Pancreas (tissue), 10 donors: ENCODE measurements at regions not wholly inside any gene's neighbourhood (a gene's known extent, or its start where the extent isn't known, plus 50 kb on each side); places are given as distances from the start of the nearest gene placed in this dataset.

Source experiments
- ATAC-seq, 4 donors: fragments of 200-7000 bp; cut with Tn5 transposase; one replicate each; pipeline versions ENCODE4 v1.8.0 to v1.9.1; 2020; ENCODE audit warnings: mild to moderate bottlenecking in 4 of 4, moderate library complexity in 4 of 4
- DNase-seq, 6 donors: peaks; one replicate each; pipeline ENCODE4 v3.0.0-alpha.2; 2020
- FAIRE-seq: peaks from 2 replicates; lab custom pipeline; 2012; peaks lifted over from hg19 to GRCh38; lab: Jason Lieb, UNC
- H3K27ac ChIP-seq, 4 donors: fragments of 200-600 bp; sonication (generic); 1 replicate in 3 of 4; 2 replicates in 1 of 4; pipeline versions ENCODE4 v1.5.0 to v1.8.0; 2020
- H3K27me3 ChIP-seq, 4 donors: fragments of 200-600 bp; one replicate each; pipeline ENCODE4 v1.8.0; 2021
- H3K36me3 ChIP-seq, 3 donors: fragments of 200-600 bp; sonication (generic) in 1 of 3; one replicate each; pipeline versions ENCODE4 v1.5.0 to v1.8.0; 2020 to 2021
- H3K4me1 ChIP-seq, 3 donors: fragments of 200-600 bp; one replicate each; pipeline ENCODE4 v1.8.0; 2021
- H3K4me3 ChIP-seq, 4 donors: fragments of 200-600 bp; sonication (generic) in 2 of 4; one replicate each; pipeline versions ENCODE4 v1.5.0 to v1.8.0; 2020 to 2021
- H3K9me3 ChIP-seq, 4 donors: fragments of 200-600 bp; one replicate each; pipeline ENCODE4 v1.8.0; 2021
- WGBS, 2 donors: extraction: QIAGEN DNeasy Blood & Tissue Kit; methylation state at CpG; one replicate each; pipeline ENCODE4 v1.1.7; 2013; 5-methylcytosine and 5-hydroxymethylcytosine counted together
- intact Hi-C, 3 donors: fragments of 100-400 bp; cut with DNase I; formaldehyde crosslinking; loops; one replicate each; pipeline versions ENCODE4 v1.11.1 to v1.14.2; 2022
- TF ChIP-seq, protein P1 (sequence below), 4 donors: fragments of 200-600 bp; sonication (generic) in 3 of 4; IDR thresholded peaks; one replicate each; pipeline versions ENCODE4 v1.5.0 to v1.8.0; 2021; ENCODE audit warnings: antibody characterized with exemption in 4 of 4
- donor health status: healthy with polysubstance abuse.
- donor health status: DM: no; HTN: no; CAD: no; lungs with moderate emphysema.
- donor health status: DM: no; HTN: no; CAD: no.
- donor health status: control.
- donor health status: control.
- donor health status: Bipolar disorder and iron deficiency.
- donor health status: DM: yes; HTN: yes; CAD: no.
- donor health status: DM: no; HTN: no; CAD: no.
- donor health status: DM: no; HTN: no; CAD: no.
- donor health status: DM: yes; HTN: yes; CAD: no.

DNA sequence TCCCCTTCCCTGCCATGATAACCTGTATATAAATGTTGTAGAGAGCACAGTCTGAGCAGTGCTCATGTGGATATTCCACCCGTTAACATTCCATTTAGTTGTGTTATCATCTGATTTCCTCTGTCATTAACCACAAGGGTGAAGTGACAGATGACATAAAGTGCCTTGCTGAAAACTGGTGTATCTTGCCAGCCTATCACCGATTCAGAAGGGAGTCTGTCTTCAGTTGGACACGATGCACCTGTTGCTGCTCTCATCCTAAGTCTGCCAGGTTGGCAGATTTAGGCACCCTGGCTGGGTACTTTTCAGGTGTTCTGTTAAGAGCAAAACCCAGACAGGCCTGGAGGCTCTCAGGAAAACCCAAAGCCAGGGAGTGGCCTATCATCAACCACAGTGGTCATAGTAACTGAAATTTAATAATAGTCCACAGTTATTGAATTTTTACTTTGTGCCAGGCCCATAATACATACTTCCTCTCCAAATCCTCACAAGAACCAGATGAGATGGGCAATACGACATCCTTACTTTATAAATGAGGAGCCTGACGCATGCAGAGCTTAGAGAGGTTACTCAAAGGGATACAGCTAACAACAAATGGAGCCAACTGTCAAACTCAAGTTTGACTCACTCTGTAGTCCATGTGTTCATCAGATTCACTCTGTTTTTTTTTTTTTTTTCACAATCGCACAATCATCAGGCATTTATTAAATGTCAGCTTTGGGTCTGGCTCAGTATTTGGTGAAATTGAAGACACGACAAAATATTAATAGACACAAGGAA is 100.7 kb upstream of the SPRY4 start:
- Histone ChIP-seq H3K27me3 (no peaks in the 10 kb centered on the region), H3K27ac (no peak overlapping the region), H3K9me3 (no peaks in the 10 kb centered on the region), H3K4me1 (no peaks in the 10 kb centered on the region), H3K4me3 (no peak overlapping the region), H3K36me3 (no peaks in the 10 kb centered on the region)
- ATAC-seq (no peak), DNase-seq (no peak), FAIRE-seq (no peak)
- TF ChIP-seq, protein P1, sequence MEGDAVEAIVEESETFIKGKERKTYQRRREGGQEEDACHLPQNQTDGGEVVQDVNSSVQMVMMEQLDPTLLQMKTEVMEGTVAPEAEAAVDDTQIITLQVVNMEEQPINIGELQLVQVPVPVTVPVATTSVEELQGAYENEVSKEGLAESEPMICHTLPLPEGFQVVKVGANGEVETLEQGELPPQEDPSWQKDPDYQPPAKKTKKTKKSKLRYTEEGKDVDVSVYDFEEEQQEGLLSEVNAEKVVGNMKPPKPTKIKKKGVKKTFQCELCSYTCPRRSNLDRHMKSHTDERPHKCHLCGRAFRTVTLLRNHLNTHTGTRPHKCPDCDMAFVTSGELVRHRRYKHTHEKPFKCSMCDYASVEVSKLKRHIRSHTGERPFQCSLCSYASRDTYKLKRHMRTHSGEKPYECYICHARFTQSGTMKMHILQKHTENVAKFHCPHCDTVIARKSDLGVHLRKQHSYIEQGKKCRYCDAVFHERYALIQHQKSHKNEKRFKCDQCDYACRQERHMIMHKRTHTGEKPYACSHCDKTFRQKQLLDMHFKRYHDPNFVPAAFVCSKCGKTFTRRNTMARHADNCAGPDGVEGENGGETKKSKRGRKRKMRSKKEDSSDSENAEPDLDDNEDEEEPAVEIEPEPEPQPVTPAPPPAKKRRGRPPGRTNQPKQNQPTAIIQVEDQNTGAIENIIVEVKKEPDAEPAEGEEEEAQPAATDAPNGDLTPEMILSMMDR (IDR thresholded peaks at IDR 0.05) = no peak
- intact Hi-C loops = no loop called here
- 75 to 78% methylated on average over 7 of the region's 7 CpGs for WGBS, 2 donors

- no peaks in the 10 kb centered on the region for H3K36me3 ChIP-seq
- no peak overlapping the region for H3K27ac ChIP-seq
- ATAC-seq = no peak
- no peaks in the 10 kb centered on the region for H3K27me3 ChIP-seq
- no peaks in the 10 kb centered on the region for H3K4me1 ChIP-seq
- no peak for FAIRE-seq
- no peak for DNase-seq
- intact Hi-C loops = no loop called here
- no peaks in the 10 kb centered on the region for H3K9me3 ChIP-seq
- TF ChIP-seq, protein P1 (IDR thresholded peaks at IDR 0.05) = no peak
- H3K4me3 ChIP-seq = no peak overlapping the region
These were observed 97.6 kb upstream of the SPRY4 start for GRCh38 chr5:142422429-142422828.

DNA sequence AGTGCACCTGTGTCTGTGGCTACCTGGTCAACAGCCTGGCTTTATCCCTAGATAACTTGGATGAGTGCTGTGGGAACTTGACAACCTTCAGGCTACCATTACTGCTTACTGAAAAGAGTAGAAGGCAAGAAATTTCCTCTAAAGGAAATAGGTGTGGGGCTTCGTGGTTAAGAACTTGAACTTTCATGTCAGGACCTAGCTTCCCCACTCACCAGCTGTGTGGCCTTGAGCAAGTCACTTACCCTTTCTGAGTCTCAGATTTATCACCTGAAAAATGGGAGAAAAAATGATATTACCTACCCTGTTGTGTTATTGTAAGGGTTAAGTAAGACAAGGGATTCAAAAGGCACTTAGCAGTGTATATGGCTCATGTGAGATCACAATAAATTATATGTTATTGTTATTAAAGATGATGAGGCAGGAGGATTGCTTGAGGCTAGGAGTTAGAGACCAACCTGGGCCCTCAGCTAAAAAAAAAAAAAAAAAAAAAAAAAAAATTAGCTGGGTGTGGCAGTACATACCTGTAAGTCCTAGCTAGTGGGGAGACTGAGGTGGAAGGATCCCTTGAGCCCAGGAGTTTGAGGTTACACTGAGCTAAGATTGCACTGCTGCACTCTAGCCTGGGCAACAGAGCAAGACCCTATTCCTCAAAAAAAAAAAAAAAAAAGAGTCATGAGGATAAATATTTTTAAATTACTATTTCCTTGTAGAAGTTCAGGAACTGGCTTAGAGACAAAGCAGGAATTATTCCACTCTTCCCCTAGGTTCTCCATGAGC is 97.0 kb upstream of the SPRY4 start:
- FAIRE-seq = no peak
- no peak overlapping the region for H3K27ac ChIP-seq
- ATAC-seq = no peak
- no peaks in the 10 kb centered on the region for H3K9me3 ChIP-seq
- no peak overlapping the region for H3K4me3 ChIP-seq
- DNase-seq = no peak
- no peaks in the 10 kb centered on the region for H3K27me3 ChIP-seq
- H3K36me3 ChIP-seq = no peaks in the 10 kb centered on the region
- intact Hi-C loops = no loop called here
- TF ChIP-seq, protein P1 (IDR thresholded peaks at IDR 0.05) = no peak
- H3K4me1 ChIP-seq = no peaks in the 10 kb centered on the region
- 65 to 73% methylated on average over 1 of the region's 1 CpG for WGBS, 2 donors

DNA sequence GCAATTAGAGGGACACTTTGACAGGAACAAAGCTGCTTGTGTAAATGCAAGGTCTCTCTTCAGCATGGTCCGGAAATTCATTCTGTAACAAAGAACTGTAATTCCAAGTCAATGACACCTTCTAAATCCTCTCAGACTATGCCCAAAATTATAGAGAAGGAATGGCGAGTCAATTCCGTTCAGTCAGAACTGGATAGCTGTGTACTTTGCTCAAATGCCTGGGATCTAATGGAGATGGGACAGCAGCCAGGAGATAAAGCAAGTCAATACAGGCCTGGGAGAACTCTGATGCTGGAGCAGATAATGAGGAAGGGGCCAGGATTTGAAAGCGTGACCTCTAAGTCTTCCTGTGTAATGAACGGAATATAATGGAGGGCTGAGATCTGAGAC is 96.4 kb upstream of the SPRY4 start:
- ATAC-seq (peak in 2 of 4 donors; percentile 39 to 50), DNase-seq (no peak), FAIRE-seq (no peak)
- H3K27ac ChIP-seq = no peak overlapping the region
- intact Hi-C loops = no loop called here
- WGBS, 2 donors = 26 to 42% methylated on average over 5 of the region's 5 CpGs
- H3K4me1 ChIP-seq = no peaks in the 10 kb centered on the region
- no peaks in the 10 kb centered on the region for H3K27me3 ChIP-seq
- TF ChIP-seq, protein P1 (IDR thresholded peaks at IDR 0.05) = no peak
- H3K4me3 ChIP-seq = no peak overlapping the region
- H3K9me3 ChIP-seq = no peaks in the 10 kb centered on the region
- no peaks in the 10 kb centered on the region for H3K36me3 ChIP-seq
